Activated CD4-positive, alpha-beta T cell treated with anti-CD3 and anti-CD28 coated beads for 48 hours (primary cell): ENCODE measurements at regions not wholly inside any gene's neighbourhood (a gene's known extent, or its start where the extent isn't known, plus 50 kb on each side); places are given as distances from the start of the nearest gene placed in this dataset.
"Not testable (repeated sequence)": the region's sequence is repeated elsewhere in the genome, so short reads cannot be mapped to it uniquely, and the experiment has no call there.

Experiments used
- DNase-seq: peaks from one replicate; pipeline ENCODE4 v3.0.0-alpha.2; 2020

DNA sequence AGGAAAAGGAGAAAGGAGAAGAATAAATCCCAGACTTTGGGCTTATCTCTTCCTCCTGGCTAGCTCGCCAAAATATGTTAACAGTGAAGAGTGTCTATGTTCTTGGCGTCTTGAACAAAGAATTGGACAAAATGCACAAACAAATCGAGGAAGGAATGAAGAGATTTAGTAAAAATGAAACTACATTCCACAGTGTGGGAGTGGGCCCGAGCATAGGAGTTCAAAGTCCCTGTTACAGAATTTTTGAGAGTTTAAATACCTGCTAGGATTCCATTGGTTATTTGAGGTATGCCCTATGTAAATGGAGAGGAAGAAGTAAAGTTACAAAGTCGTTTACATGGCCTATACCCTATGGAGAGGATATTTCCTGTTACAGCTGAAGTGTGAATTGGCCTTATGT, 525.1 kb upstream of the CNTN5 start:
- no peak for DNase-seq

DNA sequence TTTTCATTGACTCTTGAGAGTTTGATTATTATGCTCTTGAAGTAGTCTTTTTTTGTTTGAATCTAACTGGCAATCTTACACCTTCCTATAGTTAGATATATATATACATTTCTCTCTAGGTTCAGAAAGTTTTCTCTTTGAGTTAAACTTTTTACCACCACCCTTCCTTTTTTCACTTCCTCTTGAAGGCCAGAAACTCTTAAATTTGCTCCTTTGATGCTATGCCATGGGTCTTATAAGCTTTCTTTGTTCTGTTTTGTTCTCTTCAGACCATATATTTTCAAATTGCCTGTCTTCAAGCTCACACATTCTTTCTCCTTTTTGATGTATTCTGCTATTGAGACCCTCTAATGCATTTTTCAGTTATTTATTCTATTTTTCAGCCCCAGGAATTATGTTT, 513.5 kb upstream of the CNTN5 start:
- DNase-seq: no peak

DNA sequence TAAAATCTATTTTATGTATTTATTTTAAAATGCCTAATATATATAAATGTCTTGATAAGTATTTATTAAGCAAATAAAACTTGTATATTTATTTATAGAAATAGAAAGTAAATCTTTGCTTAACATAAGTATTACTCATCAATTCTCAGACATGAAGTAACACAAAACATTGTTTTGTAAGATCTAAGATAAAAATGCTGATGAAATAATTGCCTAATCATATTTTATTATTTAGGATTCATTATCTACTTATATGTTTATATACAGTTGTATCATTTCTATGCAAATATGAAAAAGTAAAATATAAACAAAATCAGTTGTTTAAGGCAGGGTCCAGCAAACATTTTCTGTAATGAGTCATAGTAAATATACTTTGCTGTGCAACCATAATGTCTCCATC, 507.8 kb upstream of the CNTN5 start:
- DNase-seq: no peak

DNA sequence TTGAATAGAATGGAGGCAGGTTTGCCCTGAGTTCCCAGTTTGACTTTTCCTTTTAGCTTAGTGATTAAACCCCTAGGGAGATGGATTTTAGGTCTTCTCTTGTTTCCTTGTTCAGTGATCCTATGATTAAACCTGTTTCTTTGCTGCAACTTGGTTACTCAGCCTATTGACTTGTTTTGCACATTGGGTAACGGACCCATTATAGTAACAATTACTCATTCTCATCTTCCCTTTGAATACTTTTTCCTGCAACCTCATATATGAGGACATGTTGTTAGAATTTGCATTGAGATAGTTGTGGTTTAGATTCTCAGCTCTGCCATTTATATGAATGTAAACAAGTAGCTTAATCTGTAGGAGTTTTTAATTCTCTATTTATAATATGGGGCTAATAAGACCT, 489.2 kb upstream of the CNTN5 start:
- no peak for DNase-seq

DNA sequence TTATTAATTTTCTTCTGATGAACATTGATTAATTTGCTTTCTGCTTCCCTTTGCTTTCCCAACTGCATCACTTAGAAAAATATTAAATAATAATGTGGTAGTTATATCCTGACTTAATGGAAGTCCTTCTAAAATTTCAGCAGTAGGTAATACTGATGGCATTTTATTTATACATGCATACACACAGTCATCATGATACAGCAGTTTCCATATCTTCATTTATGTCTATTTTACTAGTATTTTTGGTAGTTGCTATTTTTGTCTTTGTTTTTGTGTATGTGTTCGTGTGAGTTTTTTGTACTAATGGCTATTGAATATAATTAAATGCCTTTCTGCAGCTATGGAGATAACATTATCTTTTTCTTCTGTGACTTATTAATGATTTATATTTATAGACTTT, 484.7 kb upstream of the CNTN5 start:
- DNase-seq: no peak

DNA sequence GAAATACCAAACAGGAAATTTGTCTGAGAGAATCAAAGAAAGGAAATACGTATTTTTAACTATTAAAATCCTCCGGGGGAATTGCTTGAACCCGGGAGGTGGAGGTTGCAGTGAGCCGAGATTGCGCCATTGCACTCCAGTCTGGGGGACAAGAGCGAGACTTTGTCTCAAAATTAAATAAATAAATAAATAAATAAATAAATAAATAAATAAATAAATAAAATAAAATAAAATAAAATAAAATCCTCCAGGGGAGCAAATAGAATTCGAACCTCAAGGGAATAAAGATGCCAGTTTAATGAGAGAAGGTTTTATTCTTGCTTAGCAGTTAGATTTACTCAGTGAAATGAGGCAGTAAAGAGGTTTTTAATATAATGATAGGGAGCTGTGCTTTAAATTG, 482.4 kb upstream of the CNTN5 start:
- DNase-seq: not testable (repeated sequence)

DNA sequence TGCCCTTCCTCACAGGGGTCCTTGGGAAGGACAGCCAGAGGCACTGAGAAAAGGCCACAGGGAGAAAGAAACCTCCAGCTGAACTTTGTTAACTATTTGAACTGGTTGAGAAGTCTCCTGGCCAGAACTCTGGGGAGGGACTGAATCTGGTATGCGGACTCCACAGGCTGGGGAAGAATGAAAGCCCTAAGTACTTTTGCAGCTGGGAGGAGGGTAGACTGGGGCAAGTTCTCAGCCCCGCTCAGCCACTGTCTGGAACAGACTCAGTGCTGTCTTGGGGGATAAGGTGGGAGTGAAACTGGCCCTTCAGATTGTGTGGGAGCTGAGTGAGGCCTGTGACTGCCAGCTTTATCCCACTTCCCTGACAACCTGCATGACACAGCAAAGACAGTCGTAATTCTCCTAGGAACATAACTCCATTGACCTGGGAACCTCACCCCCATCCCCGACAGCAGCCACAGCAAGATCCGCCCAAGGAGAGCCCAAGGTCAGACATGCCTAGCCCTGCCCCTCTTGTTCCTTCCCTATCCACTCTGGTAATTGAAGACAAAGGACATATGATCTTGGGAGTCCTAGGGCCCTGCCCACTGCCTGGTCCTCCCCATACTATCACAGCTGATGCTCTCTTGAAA, 475.1 kb upstream of the CNTN5 start:
- no peak for DNase-seq

DNA sequence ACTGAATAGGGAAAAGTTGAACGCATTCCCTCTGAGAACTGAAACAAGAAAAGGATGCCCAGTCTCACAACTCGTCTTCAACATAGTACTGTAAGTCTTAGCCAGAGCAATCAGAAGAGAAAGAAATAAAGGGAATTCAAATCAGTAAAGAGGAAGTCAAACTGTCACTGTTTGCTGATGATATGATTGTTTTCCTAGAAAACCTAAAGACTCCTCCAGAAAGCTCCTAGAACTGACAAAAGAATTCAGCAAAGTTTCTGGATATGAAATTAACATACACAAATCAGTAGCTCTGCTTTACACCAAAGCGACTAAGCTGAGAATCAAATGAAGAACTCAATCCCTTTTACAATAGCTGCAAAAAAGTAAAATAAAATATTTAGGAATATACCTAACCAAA, 471.2 kb upstream of the CNTN5 start:
- no peak for DNase-seq

DNA sequence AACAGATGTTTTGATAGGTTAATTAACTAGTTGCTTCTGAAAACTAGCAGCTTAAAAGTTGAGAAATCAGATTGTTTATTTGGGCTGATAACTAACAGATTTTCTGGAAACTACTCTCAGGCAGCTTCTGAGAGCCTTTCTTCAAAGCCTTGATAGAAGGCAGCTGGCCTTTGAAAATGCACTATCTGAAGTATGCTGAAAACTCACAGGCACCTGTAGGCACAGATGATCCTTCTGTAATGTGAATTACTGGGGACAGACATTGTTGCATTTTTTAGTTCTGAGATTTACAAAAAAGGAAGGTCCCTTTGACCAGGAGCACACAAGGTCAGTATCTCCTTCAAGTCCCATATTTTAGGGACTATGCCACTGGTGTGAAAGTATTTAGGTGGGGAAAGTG, 460.8 kb upstream of the CNTN5 start:
- DNase-seq: no peak

DNA sequence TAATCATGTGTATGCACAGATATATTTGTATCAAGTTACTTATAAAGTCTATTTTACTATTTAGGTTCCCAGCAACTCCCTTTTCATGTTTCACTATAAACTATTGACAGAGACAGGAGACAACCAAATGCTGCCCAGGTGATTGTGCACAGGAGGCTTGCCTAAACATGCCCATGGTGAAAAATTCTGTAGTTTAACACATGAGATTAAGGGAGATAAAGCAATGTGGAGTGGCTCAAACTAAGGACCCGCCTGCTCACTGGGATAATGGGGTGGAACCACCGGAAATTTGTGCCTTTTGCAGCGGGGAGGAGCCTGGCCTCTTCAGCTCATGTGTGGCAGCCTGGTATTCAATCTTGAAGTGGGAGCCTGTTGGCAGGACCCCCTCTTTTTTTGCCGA, 459.5 kb upstream of the CNTN5 start:
- DNase-seq: no peak

DNA sequence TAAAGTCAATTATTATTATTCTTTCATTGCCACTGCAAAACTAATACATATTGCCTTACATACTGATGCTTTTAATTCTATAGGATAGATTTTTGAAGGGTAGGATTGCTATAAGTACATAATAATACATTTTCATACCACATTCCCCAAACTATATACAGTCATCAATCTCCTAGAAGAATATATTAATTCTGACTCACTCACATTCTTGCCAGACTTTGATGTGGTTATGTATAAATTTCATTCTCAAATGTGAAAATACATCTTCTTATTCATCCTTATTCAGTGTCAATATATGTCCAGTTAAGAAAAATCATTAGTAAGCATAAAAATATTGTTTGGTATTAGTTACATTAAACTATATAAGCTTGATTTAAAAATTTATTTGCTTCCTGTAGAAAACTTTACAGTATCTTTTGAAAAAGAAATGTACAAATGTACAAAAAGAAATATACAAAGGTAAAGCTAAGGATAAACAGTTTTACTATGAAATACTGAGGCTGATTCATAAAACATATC, 458.8 kb upstream of the CNTN5 start:
- DNase-seq: no peak

DNA sequence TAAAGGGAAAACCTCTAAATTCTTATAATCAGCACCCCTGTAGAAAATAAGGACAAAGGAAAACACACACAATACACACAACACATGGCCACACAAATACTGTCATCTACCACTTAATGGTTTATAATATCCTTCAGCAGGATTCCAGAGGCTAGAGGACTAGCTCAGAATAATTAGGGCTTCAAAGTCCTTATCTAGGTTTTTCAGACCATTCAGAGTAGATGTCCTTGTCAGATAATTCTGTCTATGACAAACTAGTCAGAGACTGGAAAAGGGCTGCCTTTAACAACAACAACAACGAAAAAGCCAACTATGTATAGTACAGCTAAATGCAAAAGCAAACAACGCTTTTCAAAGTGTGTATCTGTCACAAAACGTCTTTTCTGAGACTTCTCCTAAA, 456.5 kb upstream of the CNTN5 start:
- no peak for DNase-seq

DNA sequence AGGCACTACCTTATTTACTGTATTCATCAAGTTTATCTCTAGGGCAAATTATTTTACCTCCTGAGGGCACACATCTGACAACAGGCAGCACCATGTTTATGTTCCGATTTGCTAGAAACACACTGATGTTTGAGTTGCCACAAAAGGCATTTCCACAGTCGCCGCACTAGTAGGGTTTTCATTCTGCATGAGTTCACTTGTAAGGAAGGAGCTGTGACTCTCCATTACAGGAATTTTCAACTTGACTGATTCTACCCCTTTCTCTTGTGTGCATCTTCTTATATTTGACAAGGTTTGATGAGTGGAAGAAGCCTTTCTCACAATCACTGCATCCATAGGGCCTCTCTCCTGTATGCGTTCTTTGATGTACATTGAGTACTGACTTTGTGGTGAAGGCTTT, 455.9 kb upstream of the CNTN5 start:
- DNase-seq: no peak

DNA sequence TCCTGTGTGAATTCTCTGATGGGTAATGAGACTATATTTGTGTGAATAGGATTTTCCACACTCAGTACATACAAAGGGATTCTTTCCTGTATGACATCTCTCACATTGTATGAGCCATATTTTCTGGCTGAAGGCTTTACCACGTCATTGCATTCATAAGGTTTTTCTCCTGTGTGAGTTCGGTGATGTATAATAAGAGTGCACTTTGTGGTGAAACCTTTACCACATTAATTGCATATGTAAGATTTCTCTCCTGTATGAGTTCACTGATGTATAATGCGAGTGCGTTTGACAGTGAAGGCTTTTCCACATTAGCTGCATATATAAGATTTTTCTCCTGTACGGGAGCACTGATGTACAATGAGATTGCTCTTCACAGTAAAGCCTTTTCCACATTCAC, 455.4 kb upstream of the CNTN5 start:
- DNase-seq: no peak

DNA sequence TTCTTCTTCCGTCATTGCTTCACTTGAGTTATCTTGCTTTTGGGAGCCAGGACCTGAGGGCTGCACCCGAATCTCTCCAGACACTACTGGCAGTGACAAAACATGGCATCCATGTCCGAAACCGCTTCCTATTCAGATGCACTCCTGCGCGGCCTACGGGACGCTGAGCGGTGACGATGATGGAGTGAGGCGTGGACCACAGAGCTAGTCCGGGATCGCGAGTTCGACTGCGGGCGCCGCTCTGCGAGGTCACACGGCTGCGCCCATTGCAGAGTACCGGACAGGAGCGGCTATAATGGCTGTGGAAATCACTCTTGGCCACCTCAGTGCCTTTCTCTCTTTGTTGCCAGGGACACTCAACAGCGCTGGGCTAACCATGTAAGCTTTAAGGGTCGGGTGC, 453.8 kb upstream of the CNTN5 start:
- DNase-seq: no peak

DNA sequence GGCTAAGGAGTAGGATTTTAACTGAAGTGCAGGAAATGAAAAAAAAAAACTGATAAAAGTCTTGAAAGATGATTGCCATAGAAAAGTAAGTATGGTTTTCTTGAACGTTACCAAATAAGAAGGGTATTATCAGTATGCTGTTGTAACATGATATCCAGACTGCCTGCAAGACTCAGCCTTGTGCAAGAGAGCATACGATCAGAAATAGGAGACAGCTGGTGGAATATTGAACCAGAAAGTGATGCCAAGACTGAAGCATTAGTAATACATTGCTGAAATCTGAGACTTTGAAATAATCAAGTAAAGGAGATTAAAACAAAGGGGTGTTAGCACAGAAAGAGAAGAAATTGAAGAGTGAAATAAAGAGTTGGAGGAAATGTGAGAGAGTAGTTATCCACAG, 452.7 kb upstream of the CNTN5 start:
- no peak for DNase-seq

DNA sequence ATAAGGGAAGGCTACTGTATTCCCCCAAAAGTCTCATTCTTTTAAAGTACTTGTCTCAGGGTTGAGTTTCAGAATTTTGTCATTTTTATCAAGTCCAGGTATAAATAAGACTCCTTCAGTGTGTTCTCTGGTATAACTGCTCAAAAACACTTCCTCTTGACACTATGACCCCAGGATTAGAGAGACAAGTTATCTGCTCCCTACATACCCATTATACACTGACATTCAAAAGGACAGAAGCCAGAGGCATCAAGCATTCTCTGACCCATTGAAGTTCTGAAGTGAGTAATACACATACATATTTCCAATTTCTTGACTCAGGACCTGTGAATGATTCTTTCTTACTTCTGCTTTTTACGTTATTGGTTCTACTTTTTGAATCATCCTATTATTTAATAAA, 447.8 kb upstream of the CNTN5 start:
- DNase-seq: no peak

DNA sequence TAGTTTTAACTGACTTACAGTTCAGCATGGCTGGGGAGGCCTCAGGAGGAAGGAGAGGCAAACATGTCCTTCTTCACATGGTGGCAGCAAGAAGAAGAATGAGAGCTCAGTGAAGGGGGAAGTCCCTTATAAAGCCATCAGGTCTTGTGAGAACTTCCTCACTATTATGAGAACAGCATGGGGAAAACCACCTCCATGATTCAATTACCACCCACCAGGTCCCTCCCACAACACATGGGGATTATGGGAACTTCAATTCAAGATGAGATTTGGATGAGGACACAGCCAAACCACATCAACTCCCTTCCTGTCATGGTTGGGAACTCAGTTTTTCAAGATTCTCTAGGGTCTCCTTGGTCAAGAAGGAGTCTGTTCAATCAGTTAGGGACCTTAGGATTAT, 432.9 kb upstream of the CNTN5 start:
- no peak for DNase-seq

DNA sequence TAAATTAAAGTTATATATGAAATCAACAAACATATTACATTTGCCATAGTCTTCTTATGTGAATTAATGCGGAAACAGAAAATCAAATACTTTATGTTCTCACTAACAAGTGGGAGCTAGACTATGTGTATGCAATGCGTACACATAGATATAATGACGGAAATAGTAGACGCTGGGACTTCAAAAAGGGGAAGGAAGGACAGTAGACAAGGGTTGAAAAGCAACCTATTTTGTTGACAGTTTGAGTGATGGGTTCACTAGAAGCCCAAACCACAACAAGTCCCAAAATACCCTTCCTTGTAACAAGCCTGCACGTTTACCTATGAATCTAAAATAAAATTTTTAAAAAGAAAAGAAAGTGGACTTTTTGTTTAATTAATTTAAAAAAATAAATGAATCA, 430.8 kb upstream of the CNTN5 start:
- no peak for DNase-seq

DNA sequence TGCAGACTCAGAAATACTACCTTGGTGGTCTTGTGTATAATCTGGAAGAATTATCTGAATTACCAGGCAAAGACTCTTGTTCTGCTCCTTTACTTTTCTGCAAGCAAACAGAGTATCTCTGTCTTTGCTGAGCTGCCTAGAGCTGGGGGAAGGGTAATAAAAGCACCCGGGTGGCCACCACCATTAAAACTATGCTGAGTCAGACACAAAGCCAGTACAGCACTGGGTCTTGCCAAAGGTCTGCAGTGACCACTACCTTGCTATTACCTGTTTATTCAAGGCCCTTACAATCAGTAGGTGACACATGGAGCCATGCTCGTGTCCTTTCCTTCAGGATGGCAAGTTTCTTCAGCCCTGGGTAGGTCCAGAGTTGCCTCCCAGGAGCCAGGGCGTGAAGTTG, 420.6 kb upstream of the CNTN5 start:
- no peak for DNase-seq

DNA sequence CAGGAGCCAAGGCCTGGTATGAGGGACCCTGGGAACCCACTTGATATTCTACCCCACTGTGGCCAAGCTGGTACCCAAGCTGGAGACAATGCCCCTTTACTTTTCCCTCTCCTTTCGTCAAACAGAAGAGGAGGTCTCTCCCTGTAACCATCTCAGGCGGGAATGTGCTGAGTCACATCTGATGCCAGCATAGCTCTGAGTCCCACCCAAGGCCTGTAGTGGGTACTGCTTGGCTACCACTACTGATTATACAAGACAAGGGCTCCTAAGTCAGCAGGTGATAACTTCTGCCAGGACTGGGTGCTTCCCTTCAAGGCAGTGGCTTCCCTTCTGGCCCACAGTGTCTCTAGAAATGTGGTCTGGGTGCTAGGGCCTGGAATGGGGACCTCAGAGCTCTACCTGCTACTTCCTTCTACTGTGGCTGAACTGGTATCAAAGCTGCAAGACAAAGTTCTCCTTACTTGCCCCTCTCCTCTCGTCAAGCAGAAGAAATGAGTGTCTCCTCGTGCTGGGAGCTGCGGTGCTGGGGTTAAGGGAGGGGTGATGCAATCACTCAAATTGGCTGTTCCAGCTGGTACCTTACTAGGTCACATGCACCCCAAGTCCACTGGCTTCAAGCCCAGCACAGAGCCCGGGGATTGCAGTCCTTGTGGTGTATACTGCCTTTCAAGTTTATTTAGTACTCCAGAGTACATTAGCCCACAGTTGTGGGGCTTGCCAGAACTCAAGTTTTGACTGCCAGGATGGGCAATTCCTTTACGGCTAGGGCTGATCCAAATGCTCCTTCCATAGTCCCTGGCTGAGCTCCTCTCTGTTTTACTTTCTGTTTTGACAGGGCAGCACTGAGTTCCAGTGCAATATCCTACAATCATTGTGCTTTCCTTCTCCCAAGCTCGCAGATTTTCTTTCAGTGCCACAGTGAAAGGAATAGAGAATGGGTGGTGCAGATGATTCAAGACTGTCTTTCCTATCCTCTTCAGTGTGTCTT, 419.7 kb upstream of the CNTN5 start:
- DNase-seq: no peak

DNA sequence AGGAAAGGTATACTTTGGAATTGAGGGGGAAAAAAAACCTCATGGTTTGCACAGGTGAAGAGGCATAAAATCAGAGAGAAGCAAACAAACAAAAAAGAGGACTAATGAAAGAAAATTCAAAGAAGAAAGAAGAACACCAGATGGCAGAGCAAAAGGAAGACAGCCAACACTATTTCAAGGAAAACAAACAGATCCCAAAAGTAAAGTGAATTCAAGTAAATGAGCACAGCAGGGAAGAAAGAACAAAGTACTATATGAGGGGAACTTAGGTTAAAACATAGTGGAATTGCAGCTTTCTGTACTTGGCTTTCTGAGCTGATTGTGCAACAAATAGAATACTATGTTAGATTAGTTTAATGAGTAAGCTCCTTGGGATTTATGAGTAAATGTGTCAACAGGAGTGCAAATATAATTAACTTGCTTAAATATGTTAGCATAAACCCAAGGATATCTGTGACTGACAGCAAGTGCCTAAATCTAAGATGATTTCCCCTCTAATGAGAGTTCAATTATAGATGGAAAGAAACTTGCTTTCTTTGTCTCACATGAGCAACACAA, 404.6 kb upstream of the CNTN5 start:
- no peak for DNase-seq

DNA sequence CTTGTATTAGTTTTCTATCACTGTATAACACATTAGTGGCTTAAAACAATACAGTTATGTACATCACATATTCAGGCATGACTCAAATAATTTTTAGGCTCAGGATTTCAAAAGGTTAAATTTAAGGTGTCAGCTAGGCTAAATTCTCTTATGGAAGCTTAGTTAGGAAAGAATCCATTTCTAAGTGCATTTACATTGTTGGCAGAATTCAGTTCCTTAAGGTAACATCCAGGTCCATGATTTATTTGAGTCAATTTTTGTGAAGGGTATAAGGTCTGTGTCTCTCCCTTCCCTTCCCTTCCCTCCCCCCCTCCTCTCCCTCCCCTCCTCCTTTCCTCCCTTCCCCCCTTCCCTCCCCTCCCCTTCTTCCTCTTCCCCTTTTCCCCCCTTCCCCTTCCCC, 399.0 kb upstream of the CNTN5 start:
- no peak for DNase-seq

DNA sequence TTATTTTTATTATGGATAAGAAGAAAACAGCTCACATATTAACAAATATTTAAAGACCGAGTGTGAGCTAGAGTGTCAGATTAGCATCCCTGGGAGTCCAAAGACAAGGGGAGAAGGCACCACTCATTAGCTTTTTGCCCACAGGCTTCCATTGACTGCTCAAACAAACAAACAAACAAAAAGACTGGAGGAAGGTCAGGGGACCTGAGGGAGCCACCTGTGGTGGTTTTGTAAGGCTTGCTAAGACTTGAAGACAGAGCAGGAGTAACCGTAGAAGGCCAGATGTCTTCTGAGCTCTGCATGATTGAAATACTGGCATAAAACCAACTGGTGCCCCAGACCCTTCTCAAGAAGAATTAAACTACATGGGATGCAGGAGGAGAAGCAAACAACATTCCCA, 395.2 kb upstream of the CNTN5 start:
- no peak for DNase-seq
